DMS153 (cell line): ENCODE measurements at regions not wholly inside any gene's neighbourhood (a gene's known extent, or its start where the extent isn't known, plus 50 kb on each side); places are given as distances from the start of the nearest gene placed in this dataset.

Source experiments
- DNase-seq: peaks from one replicate; lab custom pipeline; 2025; lab: John Stamatoyannopoulos, UW

- no peak for DNase-seq
Measured at GRCh38 chr11:112401036-112401769, 140.5 kb upstream of the PLET1 start.

GRCh38 chr11:112403432-112403831 is 142.8 kb upstream of the PLET1 start:
- DNase-seq = no peak

DNA sequence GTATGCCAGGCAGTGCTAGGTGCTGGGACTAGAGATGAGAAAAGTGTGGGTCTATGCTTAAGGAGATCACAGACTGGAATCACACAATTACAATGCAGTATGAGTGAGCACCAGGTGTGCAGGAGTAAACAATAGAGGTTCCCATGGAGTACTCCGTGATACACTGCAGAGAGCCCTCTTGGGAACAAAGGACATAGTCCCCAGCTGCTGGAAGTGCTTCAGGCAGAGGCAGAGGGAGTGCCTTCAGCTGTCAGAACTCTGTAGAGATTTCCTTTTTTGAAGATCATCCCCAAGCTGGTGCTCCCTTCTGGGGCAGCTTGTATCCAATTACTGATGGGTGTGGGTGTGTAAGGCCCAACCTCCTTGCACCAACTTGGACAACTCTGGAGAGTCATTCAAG is 143.5 kb upstream of the PLET1 start:
- peak; percentile 94 for DNase-seq

DNA sequence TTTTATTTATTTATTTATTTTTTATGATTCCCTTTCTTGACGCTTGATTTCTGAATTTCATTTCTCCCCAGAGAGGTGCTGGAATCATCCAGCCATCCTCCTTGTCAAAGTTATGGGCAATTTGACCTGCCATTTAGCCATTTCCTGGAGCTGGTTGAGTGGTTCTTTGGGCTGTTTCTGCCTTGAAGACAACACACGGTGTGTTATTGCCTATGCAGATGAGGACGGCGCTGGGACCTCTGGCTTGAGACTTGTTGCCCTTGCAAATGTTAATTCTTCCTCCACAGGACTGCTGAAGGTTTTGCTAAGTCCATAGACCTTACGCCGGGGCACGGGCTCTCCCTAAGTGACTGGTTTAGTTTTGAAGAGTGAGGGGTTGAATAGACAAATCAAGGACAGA is 147.9 kb upstream of the PLET1 start:
- DNase-seq = no peak

DNA sequence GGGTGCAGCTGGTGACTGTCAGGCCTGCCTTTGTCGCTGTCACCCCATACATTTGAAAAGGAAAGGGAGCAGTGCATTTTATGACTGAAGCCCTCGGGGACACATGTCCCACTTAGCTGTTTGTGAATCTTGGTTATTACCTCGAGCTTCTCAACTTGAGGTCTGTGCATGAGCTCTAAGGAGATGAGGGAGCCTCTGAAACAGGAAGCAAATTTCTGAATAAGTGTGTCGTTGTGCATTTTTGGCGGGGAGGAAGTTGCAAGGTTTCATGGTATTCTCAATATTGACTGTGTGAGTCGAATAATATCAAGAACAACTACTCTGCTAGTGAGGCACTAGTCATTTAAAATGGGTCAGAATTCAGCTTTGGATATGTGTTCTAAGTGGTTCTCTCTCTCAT is 149.7 kb upstream of the PLET1 start:
- no peak for DNase-seq

DNA sequence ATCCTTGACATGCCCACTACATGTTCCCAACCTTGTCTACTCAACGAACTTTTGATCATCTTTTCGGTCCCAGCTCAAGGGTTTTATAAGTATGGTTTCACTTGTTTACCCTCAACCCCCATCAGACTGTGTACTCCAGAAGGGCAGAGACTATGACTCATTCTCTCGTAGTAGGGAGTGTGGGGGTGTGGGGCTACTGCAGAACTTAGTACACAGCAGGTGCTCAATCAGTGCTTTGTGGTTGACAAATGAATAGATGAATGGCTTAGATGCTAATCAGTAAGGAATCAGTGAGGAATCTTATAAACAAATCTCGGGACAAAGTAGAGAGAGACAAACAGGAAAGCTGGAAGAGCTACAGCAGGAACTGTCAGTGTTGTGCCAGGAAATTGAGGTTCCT is 151.7 kb upstream of the PLET1 start:
- DNase-seq = no peak

GRCh38 chr11:112417339-112417738 is 156.7 kb upstream of the PLET1 start:
- DNase-seq = no peak

DNA sequence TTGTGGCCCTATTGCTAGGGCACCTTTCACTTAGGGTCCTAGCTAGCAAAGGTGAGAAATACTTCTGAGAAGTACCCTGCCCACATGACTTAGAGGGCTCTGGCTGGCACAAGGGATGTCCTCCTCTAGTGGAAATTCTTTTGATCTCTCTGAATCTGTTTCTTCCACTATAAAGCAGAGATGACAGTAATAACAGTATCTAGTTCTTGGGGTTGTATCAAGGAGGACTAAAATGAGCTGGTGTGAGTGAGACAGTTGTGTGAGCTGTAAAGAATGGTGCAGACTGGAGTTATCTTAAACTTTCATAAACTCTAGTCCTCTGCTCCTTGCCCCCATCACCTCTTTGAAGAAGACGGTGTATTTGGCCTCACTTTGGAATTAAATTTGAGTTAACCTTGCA is 157.8 kb upstream of the PLET1 start:
- DNase-seq = no peak

GRCh38 chr11:112421879-112422278 is 161.2 kb upstream of the PLET1 start:
- DNase-seq = no peak

DNA sequence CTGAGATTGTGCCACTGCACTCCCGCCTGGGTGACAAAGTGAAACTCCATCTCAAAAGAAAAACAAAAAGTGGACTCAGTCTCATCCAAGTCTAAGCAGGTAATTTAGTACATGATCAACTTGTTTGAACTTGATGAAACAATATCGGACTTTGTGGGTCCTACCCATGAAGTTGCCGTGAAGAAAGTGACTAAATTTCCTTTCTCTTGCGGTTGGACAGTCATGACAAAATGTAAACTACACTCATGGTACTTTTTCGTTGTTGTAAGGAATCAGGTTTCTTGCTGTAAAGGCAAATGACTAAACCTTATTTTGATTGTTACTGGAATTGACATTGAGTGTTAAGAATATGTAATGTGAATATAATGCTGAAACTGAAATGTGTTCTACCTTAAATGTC is 164.5 kb upstream of the PLET1 start:
- DNase-seq = no peak

DNA sequence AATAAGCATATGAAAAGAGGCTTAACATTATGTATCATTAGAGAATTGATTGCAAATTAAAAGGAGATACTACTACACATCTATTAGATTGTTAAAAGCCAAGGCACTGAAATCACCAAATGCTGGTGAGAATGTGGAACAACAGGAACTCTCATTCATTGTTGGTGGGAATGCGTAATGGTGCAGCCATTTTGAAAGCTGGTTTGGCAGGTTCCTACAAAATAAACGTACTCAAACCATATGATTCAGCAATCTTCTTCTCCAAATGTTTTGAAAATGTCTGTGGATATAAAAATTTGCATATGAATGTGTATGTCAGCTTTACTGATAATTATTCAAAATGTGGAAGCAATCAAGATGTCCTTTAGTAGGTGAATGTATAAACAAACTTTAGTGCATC is 176.4 kb upstream of the PLET1 start:
- no peak for DNase-seq

DNA sequence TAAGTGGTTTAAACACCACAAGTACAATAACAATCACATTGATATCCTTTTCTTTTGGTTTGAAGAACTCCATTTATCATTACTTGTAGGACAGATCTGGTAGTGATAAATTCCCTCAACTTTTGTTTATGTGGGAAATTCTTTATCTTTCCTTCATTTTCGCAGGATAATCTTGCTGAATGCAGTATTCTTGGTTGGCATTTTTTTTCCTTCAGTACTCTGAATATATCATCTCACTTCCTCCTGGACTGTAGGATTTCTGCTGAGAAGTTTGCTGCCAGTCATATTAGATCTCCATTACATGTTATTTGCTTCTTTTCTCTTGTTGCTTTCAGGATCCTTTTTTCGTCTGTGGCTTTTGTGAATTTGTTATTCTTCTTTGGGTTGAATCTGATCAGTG is 179.0 kb upstream of the PLET1 start:
- DNase-seq = no peak

- no peak for DNase-seq
Measured at GRCh38 chr11:112440518-112440917, 179.9 kb upstream of the PLET1 start.

GRCh38 chr11:112448168-112448567 is 187.5 kb upstream of the PLET1 start:
- no peak for DNase-seq

DNA sequence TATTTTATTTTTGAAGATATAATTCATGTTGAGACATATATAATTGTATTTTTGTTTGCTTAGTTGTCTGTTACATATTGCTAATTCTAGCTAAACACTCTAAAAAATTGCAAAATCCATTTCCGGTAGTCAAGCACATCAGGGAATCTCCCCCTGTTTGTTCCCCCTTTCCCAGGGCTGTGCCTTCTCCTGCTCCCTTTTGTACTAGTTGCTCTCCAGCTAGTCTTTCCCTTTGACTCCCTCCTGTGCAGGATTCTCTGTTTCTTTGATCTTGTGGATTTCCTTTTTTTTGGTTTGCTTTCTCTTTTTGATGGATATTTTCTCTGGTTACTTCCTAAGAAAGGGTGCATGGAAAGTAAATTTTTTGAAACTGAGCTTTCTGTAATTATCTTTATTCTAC is 188.1 kb upstream of the PLET1 start:
- no peak for DNase-seq

- no peak for DNase-seq
Measured at GRCh38 chr11:112451250-112451649, 190.6 kb upstream of the PLET1 start.

GRCh38 chr11:112453601-112454577 is 193.2 kb upstream of the PLET1 start:
- no peak for DNase-seq

DNA sequence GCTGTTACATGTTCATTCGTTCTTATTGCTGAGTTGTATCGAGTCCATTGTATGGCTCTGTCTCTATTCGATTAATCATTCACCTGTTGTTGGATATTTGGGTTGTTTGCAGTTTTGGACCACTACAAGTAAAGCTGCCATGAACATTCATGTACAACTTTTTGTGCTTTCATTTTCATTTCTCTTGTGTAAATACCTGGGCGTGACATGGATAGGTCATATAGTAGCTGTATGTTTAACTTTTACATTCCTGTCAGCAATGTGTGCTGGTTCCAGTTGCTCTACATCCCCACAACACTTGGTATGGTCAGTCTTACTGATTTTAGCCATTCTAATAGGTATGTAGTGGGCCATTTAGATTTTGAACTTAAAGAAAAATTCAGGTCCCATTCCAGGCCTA is 194.2 kb upstream of the PLET1 start:
- DNase-seq = no peak

DNA sequence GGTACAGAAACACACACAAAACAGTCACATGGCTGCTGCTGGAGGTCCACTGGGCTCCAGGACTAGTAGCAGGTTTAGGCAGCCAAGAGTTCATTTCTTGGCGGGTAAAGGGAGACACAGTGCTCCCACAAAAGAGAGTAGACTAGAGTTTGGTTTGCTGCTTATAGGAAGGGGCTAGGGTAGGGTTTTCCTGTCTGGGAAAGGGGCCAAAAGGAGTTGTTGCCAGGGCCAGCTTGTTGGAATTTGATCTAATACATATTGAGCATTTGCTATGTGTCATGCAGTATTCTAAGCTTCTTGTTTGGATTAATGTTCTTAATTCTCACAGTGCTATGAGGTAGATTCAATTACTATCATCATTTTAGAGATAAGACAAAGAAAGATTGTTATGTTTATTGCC is 195.1 kb upstream of the PLET1 start:
- DNase-seq = no peak

- DNase-seq = no peak
Measured at GRCh38 chr11:112457532-112457931, 196.9 kb upstream of the PLET1 start.

DNA sequence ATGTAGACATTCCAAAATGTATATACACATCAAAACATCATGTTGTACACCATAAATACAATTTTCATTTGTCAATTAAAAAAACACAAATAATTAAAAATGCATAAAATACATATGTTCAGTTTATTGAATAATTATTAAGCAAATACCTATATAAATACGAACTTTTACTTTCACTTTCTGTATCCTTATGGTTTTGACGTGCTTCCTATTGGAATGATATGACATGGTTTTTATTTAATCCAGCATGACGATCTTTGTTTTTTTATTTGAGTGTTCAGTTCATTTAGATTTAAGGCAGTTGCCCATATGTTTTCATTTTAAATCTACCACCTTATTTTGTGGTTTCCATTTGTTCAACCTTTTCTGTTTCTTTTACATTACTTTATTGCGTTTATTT is 198.3 kb upstream of the PLET1 start:
- DNase-seq = no peak

- DNase-seq = no peak
Measured at GRCh38 chr11:112460141-112460540, 199.5 kb upstream of the PLET1 start.

DNA sequence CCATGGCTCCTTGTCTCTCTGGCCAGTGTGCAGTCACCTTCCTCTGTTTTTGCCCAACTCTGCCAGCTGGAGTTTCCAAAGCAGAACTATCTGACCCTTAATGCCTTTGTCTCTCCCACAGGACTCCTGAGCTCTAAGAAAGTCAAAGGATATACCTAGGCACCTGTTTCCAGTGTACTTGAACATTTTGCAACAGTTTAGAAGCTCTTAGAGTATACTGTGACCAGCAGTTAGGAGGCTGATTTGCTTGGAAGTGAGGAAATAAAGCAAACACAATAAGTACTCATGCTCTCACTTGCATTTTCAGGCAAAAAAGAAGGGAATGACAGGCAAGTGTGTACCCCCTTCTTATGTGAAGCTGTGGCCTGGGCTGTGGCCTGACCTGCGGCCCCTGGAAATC is 204.3 kb upstream of the PLET1 start:
- no peak for DNase-seq
